ENCODE measurements at regions not wholly inside any gene's neighbourhood (a gene's known extent, or its start where the extent isn't known, plus 50 kb on each side); places are given as distances from the start of the nearest gene placed in this dataset.

DNA sequence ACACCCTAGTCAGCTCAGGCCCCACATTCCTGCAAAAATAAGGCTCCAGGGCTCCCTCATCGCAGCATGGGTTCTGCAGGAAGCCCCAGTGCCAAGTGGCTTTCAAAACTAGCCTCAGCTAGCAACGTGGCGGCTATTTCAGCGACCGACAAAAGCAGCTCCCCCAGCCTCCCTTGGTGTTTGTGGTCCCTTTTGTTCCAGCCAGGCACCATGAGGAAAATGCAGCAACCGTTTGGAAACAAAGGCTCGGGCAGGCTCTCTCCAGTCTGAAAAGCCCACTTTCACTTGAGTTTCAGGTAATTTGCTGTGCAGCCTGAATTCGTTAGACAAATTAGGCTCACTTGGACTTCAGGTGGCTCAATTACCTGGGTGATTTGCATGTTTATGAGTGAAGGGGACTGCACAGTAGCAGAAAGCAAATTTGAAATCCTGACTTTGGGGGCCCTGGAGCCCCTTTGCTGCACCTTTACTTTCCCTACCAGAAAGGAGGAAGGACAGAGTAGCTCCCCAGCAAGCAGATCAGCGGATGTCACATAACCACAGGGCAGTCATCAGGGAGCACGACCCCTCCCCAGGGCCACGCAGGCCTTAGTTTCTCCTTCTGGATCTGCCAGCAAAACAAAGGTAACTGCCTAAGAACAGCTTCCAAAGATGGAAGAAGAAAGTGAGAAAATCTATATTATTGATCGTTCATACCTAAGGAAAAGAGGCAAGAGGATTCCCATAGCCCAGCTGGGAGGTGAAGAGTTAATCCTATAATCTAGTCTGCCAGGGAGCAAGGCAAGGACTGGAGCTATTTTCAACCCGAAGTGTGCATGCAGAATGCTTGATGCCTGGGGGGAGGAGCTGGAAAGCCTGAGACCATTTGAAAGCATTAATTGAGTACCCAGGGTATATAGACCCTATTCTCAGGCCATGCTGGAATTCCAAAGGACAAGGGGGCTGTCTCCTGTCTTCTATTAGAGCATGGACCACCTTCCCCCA lies 143.1 kb upstream of the SDK2 start:
- peak; percentile 57 for DNase-seq

- peak; percentile 19 for DNase-seq
Measured at GRCh38 chr17:73788111-73788510, 143.9 kb upstream of the SDK2 start.

GRCh38 chr17:73791121-73791520 lies 146.9 kb upstream of the SDK2 start:
- DNase-seq = no peak

GRCh38 chr17:73791631-73792030 lies 147.4 kb upstream of the SDK2 start:
- no peak for DNase-seq

DNA sequence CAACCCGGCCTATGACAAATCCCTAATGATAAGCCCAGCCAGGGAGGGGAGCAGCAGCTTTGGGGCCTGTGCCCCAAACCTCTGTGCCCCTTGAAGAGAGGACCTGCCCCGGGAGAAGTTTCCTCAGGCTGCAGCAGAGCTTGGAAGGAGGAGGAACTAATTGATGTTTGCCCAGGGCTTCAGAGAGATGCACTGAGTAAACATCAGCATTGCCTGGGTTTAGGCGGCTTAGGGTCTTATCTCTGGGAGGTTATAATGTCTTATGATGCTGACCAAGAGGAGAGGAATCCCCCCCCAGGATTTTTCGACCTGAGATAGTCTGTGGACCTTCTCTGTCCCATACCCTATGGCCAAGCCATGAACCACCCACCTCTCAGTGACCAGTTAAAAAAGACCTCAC lies 148.7 kb upstream of the SDK2 start:
- no peak for DNase-seq

DNA sequence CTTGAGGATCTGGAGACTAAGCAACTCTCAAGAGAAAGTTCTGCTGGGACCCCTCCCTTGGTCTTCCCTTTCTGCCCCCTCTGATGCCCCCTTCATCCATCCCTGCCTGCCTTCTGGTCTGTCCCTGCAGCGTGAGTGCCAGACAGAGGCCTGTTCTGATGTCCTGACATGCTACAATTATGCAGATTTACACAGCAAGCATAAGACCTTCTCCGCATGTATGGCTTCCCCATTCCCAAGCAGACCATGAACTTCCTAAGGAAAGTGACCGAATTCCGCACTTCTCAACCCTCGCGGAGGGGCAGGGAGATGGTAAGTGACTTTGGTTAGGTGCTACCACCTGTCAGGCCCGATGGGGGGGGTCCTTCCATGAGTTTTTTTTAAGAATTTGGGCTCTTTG lies 150.1 kb upstream of the SDK2 start:
- DNase-seq = no peak

- DNase-seq = no peak
Measured at GRCh38 chr17:73795730-73796129, 151.5 kb upstream of the SDK2 start.

DNA sequence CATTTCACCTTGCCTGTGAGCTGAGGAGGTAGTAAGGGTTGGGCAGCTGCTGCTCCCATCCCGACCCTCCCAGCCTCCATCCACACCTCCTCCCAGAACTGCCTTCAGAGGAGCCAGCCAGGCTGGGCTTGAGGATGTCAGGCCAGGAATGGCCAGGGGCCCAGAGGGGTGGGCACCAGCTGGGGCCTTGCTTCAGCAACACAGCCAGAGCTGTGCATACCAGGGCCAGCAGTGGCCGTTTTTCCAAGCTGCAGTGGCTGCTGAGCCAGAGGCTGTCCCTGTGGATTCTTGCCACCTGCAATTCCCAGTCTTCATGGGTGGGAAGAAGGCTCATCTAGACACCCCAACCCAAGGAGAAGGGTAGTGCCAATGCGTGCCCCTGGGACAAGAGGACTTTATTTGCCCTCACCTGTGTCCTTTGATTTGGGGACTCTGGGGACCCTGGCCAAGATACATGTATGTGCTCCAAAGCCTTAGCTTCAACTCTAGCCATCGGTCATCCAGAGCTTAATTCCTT lies 153.4 kb upstream of the SDK2 start:
- no peak for DNase-seq

GRCh38 chr17:73798111-73798748 lies 154.0 kb upstream of the SDK2 start:
- no peak for DNase-seq

DNA sequence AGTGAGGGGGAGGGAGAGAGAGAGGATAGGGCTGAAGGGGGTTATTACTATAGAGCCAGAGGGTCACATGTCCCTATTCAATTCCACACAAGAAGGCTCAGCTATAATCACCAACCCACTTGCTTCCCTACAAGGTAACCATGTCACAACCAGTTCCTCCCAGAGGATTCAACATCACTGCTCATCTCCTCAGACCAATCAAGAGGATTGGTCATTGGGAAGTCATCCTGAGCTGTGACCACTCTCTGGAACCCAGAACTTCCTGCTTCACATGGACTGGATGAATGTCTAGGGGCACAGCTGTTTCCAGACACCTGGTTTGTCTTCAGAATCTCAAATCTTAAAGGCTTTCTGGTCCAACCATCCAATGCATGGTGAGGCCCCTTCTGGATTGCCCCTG lies 154.9 kb upstream of the SDK2 start:
- no peak for DNase-seq

- no peak for DNase-seq
Measured at GRCh38 chr17:73799781-73800627, 155.8 kb upstream of the SDK2 start.

GRCh38 chr17:73800893-73801292 lies 156.6 kb upstream of the SDK2 start:
- DNase-seq = no peak

GRCh38 chr17:73801455-73802100 lies 157.3 kb upstream of the SDK2 start:
- DNase-seq = no peak

GRCh38 chr17:73802314-73802713 lies 158.1 kb upstream of the SDK2 start:
- no peak for DNase-seq

DNA sequence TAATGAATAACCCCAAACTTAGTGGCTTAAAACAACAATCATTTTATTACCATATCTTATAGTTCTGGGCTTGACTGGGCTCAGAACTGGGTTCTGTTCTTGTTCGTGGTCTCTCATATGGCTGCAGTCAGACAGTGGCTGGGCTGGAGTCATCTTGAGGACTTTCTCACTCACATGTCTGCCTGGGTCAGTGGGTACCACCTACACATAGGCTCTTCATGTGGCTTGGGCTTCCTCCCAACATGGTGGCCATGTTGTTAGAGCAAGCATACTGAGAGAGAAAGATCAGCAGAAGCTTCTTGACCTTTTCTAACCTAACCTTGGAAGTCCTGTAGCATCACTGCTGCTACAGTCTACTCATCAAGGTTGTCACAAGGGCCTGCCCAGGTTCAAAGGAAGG lies 158.6 kb upstream of the SDK2 start:
- DNase-seq = no peak

DNA sequence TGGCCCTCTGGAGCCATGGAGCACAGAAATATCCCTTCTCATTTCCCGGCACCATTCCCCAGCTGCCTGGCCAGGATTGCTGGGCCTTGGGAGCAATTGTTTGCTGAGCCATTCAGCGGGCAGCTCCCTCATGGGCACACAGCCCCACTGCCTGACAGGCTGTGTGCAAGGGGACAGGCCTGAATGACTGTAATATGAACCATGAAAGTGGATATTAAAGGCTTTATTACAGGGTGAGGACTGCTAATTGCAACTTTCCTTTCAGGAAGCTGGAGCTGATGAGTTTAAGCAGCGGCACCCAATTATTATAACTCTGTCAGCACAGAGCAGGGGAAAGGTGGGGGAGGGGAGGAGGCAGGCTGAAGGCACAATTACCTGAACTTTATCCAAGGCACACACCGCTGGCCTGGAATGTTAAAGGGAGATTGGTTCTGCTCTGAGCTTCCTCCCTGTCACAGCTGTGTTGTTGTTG lies 159.8 kb upstream of the SDK2 start:
- no peak for DNase-seq

- DNase-seq = no peak
Measured at GRCh38 chr17:73806768-73807167, 162.5 kb upstream of the SDK2 start.

DNA sequence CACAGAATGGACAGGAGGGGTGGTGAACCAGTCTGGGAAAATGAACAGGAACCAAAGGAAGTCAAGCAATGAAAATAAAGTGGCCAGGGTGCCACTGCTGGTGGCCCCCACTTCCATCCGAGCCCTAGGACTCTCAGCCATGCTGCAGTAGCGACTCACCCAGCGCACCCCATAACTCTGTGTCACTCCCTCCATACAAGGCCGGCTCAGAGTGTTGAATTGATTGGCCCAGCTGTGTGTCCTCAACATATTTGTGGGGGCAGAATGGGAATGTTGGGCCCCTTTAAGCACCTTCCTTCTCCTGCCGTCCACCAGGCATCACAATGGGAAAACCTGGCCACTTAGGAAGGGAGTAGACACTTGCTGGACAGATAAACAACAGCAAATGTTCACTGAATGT lies 169.0 kb upstream of the SDK2 start:
- DNase-seq = peak; percentile 19

DNA sequence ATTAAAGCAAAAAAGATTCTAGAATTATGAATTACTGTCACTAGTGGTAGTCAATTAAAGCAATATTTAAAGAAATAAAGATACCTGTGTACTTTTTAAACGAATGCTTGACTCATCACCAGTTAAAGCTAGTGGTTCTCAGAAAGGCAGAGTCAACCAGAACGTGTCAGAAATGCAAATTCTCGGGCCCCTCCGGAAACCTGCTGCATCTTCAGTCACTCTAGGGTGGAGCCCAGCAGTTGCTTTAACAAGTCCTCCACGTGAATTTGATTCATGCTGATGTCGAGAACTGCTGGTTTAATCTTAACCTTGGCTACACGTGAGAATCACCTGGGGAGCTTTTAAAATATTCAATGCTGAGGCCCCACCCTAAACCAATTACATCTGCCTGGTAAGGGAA lies 169.8 kb upstream of the SDK2 start:
- peak; percentile 19 for DNase-seq

DNA sequence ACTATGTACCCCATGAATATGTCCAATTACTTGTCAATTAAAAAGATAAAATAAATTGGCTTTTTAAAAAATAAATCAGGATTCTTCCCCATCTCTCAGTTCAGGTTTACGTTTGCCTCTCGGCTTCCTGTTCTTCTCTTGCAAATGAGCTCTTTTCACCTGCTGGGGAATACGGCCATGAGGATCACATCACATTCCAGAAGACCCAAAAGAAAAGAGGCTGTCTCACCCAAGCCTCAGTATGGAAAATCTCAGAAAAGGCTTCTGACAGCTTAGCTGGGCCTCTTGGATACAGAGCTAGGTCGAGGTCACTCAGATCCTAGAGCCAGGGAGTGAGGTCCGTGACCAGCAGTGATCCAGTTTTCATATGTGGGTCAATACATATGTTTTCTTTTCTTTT lies 171.2 kb upstream of the SDK2 start:
- DNase-seq = no peak

DNA sequence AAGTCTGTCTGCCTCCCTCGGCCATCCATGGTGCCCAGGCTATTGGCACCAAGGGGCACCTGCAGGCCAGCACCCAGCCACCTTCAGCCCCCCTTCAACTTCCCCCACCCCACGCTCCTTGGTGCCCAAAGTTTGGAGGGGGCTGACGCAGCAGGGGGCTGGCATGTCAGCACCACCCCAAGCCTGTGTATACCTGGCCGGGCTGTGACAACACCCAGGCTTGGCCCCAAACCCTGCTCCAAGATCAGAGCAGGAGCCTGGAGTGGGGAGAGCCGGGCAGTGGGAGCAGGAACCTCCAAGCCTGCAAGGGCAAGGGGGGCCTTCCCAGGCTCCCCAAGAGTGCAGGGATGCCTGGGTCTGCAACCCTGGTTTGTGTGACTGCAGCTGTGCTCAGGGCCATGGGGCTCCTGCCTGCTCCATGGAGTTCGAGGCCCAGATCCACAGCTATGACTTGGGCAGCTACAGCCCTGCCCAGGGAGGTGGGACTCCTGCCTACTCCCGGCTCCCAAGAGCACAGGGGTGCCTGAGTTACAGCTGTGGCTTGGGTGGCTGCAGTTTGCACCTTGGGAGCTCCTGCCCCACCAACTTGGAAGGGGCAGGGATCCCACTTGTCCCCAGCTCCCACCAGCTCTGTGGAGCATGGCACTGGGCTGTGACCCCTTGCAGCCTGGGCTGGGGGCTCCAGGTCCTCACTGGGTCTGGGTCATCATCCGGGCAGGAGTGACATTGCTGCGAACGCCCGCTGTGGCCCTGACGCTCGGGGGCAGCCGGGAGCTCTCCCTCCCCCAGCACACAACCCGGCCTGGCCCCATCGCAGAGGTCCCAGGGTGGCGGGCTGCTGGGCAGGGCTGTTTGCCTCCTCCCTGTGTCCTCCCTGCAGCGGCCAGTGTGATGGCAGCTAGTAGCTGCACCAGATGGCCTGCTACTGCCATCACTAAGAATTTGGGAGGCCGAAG lies 175.5 kb upstream of the SDK2 start:
- DNase-seq = peak; percentile 24

Data from activated effector memory CD4-positive, alpha-beta T cell treated with anti-CD3 and anti-CD28 coated beads, Interleukin-2, amount 50 U/mL, for 16 hours (primary cell).